GM21576 (cell line): ENCODE measurements at regions not wholly inside any gene's neighbourhood (a gene's known extent, or its start where the extent isn't known, plus 50 kb on each side); places are given as distances from the start of the nearest gene placed in this dataset.
"Not testable (repeated sequence)": the region's sequence is repeated elsewhere in the genome, so short reads cannot be mapped to it uniquely, and the experiment has no call there.

Source experiments
- ATAC-seq: cut with Tn5 transposase; IDR thresholded peaks from one replicate; pipeline ENCODE4 v1.9.1; 2021; ENCODE audit warnings: mild to moderate bottlenecking, moderate library complexity; ENCODE audit not compliant: unreplicated experiment

DNA sequence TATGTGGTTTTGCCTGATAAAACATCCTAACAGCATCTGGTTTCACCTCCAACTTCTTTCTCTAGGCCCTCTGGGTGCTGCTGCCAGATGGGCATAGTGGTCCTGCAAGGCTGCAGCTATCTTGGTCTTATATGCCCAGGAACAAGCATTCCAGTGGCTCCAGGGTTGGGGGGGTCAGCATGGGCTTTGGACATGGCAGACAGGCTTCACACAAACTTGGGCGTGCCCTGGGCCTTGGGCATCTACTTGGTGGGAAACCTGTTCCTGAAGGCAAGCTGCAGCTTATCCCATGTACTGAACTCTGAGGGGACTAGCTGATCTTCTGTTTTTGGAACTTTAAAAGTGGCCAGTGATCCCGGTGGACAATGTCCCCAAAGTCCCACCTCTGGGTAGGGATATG, 54.9 kb upstream of the ZNF678 start:
- ATAC-seq: no peak

DNA sequence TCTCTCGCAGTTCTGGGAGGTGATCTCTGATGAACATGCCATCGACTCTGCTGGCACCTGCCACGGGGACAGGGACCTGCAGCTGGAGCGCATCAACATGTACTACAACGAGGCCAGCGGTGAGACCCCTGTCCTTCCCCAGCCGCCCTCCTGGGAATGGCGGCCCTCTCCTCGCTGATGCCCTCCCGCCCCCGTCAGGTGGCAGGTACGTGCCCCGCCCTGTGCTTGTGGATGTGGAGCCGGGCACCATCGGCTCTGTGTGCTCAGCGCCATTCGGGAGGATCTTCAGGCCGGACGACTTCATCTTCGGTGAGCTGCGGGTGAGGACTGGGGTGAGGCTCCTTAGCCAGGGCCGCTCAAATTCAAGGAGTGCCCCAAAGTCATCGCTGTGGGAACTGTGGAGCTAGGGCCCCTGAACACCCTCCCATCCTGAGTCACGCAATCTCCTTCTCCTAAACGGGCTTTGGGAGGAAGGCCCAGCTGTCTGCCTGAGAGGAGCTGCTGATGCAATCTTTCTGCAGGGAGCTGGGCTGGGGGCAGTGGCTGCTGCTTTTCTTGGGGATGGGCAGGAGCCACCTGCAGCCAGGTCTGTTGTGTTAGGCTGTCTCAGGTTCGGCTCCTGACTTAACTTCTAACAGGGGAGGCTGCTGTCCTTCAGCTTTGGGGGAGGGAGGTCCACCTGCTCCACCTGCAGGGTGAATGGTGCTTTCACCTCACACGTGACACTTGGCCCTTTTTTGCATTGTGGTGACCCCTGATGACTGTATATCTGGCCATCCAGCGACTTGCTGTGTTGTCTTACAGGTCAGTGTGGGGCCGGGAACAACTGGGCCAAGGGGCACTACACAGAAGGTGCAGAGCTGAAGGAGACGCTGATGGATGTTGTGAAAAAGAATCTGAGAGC, 56.6 kb upstream of the ZNF678 start:
- ATAC-seq: not testable (repeated sequence)

DNA sequence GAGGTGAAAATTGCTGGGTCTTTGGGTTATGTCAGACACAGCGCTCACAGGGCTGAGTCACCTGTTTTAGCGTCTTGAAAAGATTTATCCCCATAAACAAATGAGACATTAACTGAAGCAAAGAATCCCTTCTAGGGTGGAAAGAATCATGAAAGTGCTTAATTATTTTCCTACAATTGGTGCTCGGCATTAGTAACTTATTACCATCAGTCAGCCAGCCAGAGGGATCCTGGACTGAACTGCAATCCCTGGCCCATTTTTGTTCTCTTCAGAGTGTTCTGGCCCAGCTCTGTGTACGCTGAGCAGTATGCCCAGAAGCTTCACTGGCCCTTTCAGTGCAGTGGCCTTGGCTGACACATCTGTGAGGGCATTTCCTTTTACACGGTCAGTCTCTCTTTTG, 67.3 kb upstream of the ZNF678 start:
- ATAC-seq: not testable (repeated sequence)

DNA sequence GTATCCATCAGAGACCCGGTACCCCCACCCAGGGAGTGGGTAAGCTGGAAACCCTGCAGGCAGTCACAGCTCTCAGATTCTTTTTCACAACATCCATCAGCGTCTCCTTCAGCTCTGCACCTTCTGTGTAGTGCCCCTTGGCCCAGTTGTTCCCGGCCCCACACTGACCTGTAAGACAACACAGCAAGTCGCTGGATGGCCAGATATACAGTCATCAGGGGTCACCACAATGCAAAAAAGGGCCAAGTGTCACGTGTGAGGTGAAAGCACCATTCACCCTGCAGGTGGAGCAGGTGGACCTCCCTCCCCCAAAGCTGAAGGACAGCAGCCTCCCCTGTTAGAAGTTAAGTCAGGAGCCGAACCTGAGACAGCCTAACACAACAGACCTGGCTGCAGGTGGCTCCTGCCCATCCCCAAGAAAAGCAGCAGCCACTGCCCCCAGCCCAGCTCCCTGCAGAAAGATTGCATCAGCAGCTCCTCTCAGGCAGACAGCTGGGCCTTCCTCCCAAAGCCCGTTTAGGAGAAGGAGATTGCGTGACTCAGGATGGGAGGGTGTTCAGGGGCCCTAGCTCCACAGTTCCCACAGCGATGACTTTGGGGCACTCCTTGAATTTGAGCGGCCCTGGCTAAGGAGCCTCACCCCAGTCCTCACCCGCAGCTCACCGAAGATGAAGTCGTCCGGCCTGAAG, 69.3 kb upstream of the ZNF678 start:
- not testable (repeated sequence) for ATAC-seq

DNA sequence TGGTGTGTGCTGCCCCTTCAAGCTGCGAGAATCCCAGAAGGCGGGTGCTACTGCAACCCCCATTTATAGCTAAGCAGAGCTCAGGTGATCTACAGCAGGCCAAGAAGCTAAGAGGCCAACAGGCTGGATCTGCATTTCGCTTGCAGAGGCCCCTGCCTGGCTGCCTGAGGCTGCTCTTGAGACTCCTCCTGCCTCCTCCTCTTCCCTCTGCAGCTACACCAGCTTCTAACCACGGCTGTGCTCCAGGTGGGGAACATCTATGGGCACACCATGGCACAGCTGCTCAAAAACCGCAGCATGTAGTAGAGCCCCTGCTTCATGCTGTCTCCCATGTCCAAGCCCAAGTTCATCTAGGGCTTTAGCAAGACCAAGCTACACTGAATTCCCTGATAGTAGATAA, 72.9 kb upstream of the ZNF678 start:
- ATAC-seq: no peak

DNA sequence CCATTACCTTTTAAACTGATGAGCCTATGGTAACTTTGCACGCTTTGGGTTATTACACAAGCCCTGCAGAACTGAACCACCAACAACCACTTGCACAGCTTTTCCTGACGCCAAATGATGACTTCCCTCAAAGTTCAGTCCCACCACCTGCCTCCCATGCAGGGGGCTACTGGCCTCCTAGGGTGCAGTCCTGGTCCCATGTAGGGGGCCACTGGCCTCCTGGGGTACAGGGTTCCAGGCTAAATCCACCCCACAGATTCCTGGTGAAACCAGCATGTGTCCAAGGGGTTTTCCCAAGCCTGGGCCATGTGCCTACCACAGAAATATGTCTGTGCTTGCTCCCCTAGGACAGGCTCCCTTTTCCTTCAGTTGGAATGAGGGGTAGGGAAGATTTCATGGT, 73.4 kb upstream of the ZNF678 start:
- no peak for ATAC-seq

DNA sequence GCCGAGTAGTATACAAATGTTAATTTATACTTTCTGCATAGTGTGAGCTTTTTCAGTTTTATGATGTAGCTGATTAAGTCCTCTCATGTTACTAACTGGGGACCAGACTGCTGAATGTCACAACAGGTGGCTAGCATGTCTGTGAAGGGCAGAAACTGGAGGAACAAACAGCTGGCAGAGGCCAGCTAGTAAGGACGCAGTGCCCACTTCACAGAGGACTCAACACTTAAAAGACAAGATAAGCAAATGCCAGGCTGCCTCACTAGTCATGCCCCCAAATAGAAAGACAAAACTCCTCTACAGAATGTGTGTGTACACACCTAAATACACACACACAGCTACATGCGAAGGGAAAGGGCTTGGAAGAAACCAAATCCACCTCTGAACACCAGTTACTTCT, 73.8 kb upstream of the ZNF678 start:
- ATAC-seq: no peak

DNA sequence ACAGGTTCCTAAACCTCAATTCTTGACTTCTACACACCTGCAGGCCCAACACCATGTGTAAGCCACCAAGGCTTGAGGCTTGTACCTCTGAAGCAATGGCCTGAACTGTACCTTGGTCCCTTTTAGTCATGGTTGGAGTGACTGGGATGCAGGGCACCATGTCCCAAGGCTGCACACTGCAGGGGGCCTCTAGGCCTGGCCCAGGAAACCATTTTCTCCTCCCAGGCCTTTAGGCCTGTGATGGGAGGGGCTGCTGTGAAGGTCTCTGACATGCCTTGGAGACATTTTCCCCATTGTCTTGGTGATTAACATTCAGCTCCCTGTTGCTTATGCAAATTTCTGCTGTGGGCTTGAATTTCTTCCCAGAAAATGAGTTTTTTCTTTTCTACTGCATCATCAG, 75.8 kb upstream of the ZNF678 start:
- no peak for ATAC-seq

DNA sequence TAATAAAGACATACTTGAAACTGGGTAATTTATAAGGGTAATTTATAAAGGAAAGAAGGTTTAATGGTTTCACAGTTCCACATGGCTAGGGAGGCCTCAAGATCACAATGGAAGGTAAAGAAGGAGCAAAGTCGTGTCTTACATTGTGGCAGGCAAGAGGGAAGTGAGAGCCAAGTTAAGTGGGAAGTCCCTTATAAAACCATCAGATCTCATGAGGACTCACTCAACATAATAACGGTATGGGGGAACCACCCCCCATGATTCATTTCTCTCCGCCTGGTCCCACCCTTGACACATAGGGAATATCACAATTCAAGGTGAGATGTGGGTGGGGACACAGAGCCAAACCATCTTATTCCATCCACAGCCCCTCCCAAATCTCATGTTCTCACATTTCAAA, 76.8 kb upstream of the ZNF678 start:
- no peak for ATAC-seq

- no peak for ATAC-seq
Observed at GRCh38 chr1:227482023-227482299, 81.4 kb upstream of the ZNF678 start.

DNA sequence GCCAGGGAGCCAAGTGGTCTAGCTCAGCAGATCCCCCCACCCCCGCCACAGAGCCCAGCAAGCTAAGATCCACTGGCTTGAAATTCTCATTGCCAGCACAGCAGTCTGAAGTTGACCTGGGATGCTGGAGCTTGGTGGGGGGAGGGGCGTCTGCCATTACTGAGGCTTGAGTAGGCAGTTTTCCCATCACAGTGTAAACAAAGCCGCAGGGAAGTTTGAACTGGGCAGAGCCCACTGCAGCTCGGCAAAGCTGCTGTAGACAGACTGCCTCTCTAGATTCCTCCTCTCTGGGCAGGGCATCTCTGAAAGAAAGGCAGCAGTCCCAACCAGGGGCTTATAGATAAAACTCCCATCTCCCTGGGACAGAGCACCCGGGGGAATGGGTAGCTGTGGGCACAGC, 89.3 kb upstream of the ZNF678 start:
- ATAC-seq: not testable (repeated sequence)

GRCh38 chr1:227472772-227473171, 90.6 kb upstream of the ZNF678 start:
- no peak for ATAC-seq

DNA sequence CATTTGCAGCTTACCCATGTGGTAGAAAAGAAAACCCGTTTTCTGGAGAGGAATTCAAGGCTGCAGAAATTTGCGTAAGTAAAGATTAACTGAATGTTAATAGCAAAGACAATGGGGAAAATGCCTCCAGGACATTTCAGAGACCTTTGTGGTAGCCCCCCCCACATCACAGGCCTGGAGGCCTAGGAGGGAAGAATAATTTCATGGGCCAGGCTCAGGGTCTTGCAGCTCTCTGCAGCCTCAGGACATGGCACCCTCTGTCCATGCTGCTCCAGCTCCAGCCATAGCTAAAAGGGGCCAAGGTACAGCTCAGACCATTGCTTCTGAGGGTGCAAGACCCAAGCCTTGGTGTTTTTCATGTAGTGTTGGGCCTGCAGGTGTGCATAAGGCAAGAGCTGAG, 92.7 kb upstream of the ZNF678 start:
- no peak for ATAC-seq

GRCh38 chr1:227469708-227470107, 93.6 kb upstream of the ZNF678 start:
- ATAC-seq: no peak

DNA sequence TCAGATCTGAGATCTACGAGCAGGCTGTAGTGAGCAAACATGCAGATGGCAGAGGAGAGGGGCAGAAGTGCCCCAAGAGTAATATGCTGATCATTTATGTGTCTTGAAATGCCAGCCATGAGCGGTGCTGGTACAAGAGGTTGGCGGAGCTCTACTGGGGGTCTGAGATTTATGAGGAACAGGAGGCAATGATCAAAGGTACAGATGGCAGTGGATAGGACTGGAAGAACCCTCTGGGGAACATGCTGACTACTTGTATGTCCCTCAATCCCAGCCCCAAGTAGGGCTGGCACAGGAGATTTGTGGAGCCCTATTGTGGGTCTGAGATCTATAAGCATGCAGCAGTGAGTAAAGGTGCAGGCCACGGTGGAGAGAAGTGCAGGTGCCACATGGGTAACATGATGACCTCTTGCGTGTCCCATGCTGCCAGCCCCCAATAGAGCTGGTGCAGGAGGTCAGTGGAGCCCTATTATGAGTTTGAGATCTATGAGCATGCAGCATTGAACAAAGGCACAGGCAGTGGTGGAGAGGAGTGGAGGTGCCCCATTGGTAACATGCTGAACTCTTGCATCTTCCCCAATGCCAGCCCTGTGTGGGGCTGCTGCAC, 97.2 kb upstream of the ZNF678 start:
- ATAC-seq: no peak

GRCh38 chr1:227465256-227465655, 98.1 kb upstream of the ZNF678 start:
- no peak for ATAC-seq

- ATAC-seq: no peak
Observed at GRCh38 chr1:227459977-227460376, 103.4 kb upstream of the ZNF678 start.

- no peak for ATAC-seq
Observed at GRCh38 chr1:227459326-227459841, 104.0 kb upstream of the ZNF678 start.

DNA sequence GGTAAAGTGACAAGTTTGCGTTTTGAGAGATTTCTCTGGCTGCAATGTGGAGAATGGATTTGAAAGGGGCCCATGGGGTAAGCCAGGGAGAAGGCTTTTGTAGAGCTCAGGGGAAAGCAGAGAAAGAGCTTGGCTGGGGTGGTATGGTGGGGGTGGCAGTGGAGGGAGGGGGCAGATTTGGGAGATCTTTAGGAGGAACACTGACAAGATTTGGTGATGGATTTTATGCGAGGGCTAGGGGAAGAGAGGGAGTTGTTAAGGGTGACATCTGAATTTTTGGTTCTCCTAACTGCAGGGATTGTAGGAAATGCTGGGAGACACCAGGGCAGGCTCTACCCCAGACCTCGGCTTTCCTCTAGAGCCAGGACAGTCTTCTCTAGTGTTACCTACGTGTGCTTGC, 108.7 kb upstream of the ZNF678 start:
- no peak for ATAC-seq

- no peak for ATAC-seq
Observed at GRCh38 chr1:227453631-227454355, 109.6 kb upstream of the ZNF678 start.

- no peak for ATAC-seq
Observed at GRCh38 chr1:227451954-227452353, 111.4 kb upstream of the ZNF678 start.
